A549 (cell line): ENCODE measurements at regions not wholly inside any gene's neighbourhood (a gene's known extent, or its start where the extent isn't known, plus 50 kb on each side); places are given as distances from the start of the nearest gene placed in this dataset.

Experiments
- CBX8 ChIP-seq: fragments of 200-600 bp; sonication (generic); IDR thresholded peaks from 2 replicates; pipeline ENCODE4 v1.6.1; 2016
- CTCF ChIP-seq: fragments of >200 bp; sonication (Bioruptor Twin); formaldehyde crosslinking; IDR thresholded peaks from 3 replicates; pipeline ENCODE4 v1.5.1; 2016
- EP300 ChIP-seq, 2 experiments: fragments of >200 bp; sonication (Bioruptor Twin); formaldehyde crosslinking; IDR thresholded peaks; 2 replicates in 1 of 2; 3 replicates in 1 of 2; pipeline ENCODE4 v1.6.1; 2016 to 2017
- ESRRA ChIP-seq: fragments of 150-350 bp; IDR thresholded peaks from 2 replicates; pipeline ENCODE4 v1.6.1; 2014; ENCODE audit warnings: mild to moderate bottlenecking, low read length, borderline replicate concordance
- MAZ ChIP-seq: fragments of 150-350 bp; IDR thresholded peaks from 2 replicates; pipeline ENCODE4 v1.6.1; 2014; ENCODE audit warnings: antibody characterized with exemption, low read depth, low read length, borderline replicate concordance
- POLR2A ChIP-seq: IDR thresholded peaks from 2 replicates; pipeline ENCODE4 v1.6.1; 2012; ENCODE audit warnings: mild to moderate bottlenecking, low read length
- RAD21 ChIP-seq, 2 experiments: fragments of >200 bp in 1 of 2; sonication (Bioruptor Twin) in 1 of 2; formaldehyde crosslinking in 1 of 2; IDR thresholded peaks in 1 of 2; conservative IDR thresholded peaks in 1 of 2; 2 replicates in 1 of 2; 3 replicates in 1 of 2; pipeline ENCODE4 v1.6.1; 2012 to 2018; ENCODE audit warnings: inconsistent platforms in 1 of 2
- RFX5 ChIP-seq: fragments of 450-650 bp; IDR thresholded peaks from 2 replicates; pipeline ENCODE4 v1.7.1; 2014; ENCODE audit warnings: antibody characterized with exemption, mild to moderate bottlenecking, moderate library complexity
- ZSCAN20 ChIP-seq: fragments of 250-450 bp; sonication (Bioruptor Pico); IDR thresholded peaks from 2 replicates; pipeline ENCODE4 v1.8.0; 2022; ENCODE audit warnings: mild to moderate bottlenecking, moderate library complexity
- TF ChIP-seq, protein P1 (sequence below): IDR thresholded peaks from 2 replicates; pipeline ENCODE4 v1.6.1; 2012
- TF ChIP-seq, protein P2 (sequence below): fragments of >200 bp; sonication (Bioruptor Twin); formaldehyde crosslinking; IDR thresholded peaks from 2 replicates; pipeline ENCODE4 v1.6.1; 2016

- TF ChIP-seq CTCF (no peak), RAD21 (conservative IDR thresholded peaks at IDR 0.05 in 1 of 2, IDR thresholded peaks at IDR 0.05 in 1 of 2) (no peak), MAZ (no peak), ESRRA (no peak), RFX5 (no peak), POLR2A (no peak), EP300 (IDR thresholded peaks at IDR 0.05) (no peak), ZSCAN20 (CRISPR knock-in tag) (no peak), CBX8 (no peak)
- TF ChIP-seq, protein P1, sequence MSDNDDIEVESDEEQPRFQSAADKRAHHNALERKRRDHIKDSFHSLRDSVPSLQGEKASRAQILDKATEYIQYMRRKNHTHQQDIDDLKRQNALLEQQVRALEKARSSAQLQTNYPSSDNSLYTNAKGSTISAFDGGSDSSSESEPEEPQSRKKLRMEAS, result no peak
- TF ChIP-seq, protein P2, sequence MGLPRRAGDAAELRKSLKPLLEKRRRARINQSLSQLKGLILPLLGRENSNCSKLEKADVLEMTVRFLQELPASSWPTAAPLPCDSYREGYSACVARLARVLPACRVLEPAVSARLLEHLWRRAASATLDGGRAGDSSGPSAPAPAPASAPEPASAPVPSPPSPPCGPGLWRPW, result no peak
These were observed 587.1 kb upstream of the ZNF717 start for GRCh38 chr3:76372497-76372896.
